ENCODE measurements at regions not wholly inside any gene's neighbourhood (a gene's known extent, or its start where the extent isn't known, plus 50 kb on each side); places are given as distances from the start of the nearest gene placed in this dataset.

DNA sequence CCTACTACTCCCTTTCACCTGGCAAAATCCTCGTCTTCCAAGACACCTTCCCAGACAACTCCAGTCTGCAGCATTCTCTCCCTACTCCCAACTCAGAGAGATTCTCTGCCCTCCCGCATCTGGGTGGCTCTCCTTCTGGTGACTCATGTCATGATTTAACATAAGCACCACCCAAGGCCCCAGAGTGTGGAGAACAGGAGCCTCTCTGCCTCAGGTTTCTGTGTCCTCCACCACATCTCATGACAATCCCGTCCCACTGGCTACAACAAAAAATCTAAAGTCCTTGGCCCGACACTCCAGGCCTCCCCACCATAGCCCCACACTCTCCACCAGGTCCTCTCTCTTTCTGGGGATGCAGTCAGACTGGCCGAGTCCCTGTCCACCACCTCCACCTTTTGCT is 197.1 kb downstream of the BCL11A start:
- Histone ChIP-seq H3K36me3 (no peaks in the 10 kb centered on the region), H3K9me3 (no peaks in the 10 kb centered on the region), H3K27ac (peak overlapping the region in 2 of 4 donors; percentile 52 to 84), H3K4me3 (no peak overlapping the region), H3K4me1 (peaks cover 0 to 8% (median 2%) of the 10 kb centered on the region in 4 donors), H3K27me3 (no peaks in the 10 kb centered on the region)
- no peak for DNase-seq
- TF ChIP-seq, protein P1, sequence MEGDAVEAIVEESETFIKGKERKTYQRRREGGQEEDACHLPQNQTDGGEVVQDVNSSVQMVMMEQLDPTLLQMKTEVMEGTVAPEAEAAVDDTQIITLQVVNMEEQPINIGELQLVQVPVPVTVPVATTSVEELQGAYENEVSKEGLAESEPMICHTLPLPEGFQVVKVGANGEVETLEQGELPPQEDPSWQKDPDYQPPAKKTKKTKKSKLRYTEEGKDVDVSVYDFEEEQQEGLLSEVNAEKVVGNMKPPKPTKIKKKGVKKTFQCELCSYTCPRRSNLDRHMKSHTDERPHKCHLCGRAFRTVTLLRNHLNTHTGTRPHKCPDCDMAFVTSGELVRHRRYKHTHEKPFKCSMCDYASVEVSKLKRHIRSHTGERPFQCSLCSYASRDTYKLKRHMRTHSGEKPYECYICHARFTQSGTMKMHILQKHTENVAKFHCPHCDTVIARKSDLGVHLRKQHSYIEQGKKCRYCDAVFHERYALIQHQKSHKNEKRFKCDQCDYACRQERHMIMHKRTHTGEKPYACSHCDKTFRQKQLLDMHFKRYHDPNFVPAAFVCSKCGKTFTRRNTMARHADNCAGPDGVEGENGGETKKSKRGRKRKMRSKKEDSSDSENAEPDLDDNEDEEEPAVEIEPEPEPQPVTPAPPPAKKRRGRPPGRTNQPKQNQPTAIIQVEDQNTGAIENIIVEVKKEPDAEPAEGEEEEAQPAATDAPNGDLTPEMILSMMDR (IDR thresholded peaks at IDR 0.05), result no peak
- no peak for TF ChIP-seq POLR2A (IDR thresholded peaks at IDR 0.05)

DNA sequence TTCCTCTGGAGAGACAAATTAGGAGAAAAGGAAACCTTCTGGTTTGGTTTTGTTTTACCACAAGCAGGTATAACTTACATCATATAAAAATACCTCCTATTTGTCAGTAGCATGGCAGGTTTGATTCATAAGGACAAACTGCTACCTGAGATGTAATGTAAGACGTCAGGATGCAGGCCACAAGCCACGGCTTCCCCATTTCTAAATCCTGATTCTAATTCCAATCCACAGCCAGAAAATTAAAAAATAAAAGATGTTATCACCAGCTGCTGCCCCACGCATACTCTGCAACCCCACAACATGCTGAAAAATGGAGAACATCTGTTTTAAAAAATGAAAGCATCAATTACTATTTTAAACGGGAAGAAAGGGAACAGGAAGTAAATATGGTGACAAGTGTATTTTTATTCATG is 197.6 kb downstream of the BCL11A start:
- H3K36me3 ChIP-seq, result no peaks in the 10 kb centered on the region
- peaks cover 0 to 12% (median 4%) of the 10 kb centered on the region in 4 donors for H3K4me1 ChIP-seq
- H3K9me3 ChIP-seq, result no peaks in the 10 kb centered on the region
- H3K27ac ChIP-seq, result peak overlapping the region in 2 of 4 donors; percentile 52 to 84
- no peaks in the 10 kb centered on the region for H3K27me3 ChIP-seq
- DNase-seq, result peak in 1 of 3 donors; percentile 66
- H3K4me3 ChIP-seq, result no peak overlapping the region
- no peak for TF ChIP-seq POLR2A (IDR thresholded peaks at IDR 0.05)
- TF ChIP-seq, protein P1 (IDR thresholded peaks at IDR 0.05), result no peak

DNA sequence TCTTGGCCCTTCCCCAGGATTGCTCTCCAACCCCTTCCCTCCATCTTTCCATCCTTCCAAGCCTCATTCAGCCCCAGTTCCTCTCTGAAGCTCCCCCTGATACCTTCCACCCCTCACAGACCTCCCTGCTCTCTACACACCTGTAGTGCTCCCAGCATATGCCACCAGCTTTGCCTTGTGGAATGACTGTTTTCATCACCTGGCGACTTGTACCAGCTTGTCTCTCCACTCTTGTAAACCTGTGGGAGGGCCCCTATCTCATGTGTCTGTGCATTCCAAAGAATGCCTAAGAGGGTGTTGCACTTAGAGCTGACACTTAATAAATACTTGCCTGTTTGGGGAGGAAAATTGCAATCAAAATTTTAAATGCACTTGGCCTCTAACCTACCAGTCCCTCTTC is 198.7 kb downstream of the BCL11A start:
- no peaks in the 10 kb centered on the region for H3K36me3 ChIP-seq
- H3K27me3 ChIP-seq, result no peaks in the 10 kb centered on the region
- H3K9me3 ChIP-seq, result no peaks in the 10 kb centered on the region
- no peak for TF ChIP-seq POLR2A (IDR thresholded peaks at IDR 0.05)
- TF ChIP-seq, protein P1 (IDR thresholded peaks at IDR 0.05), result no peak
- H3K4me3 ChIP-seq, result no peak overlapping the region
- peaks cover 0 to 12% (median 5%) of the 10 kb centered on the region in 4 donors for H3K4me1 ChIP-seq
- DNase-seq, result no peak
- H3K27ac ChIP-seq, result peak overlapping the region in 2 of 4 donors; percentile 52 to 84

DNA sequence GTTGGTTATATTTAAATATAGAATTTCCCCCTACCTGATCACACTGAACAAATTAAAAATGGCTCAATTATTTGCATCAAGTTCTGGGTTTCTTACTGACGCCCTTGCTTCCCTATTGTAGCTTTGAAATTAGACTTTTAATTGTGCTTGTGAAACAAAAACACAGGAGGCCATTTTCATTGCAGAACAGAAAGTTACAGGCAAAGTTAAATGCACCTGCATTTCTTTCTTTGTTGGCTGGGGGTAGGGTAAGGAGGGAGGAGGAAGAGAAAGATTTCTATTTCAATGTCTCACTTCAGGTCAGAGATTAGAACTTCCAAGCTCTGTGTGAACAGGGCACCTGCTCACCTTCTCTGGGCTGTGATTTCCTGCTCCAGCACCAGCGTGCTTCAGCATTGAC is 199.6 kb downstream of the BCL11A start:
- DNase-seq, result no peak
- Histone ChIP-seq H3K36me3 (no peaks in the 10 kb centered on the region), H3K27me3 (no peaks in the 10 kb centered on the region), H3K4me1 (peaks cover 0 to 12% (median 5%) of the 10 kb centered on the region in 4 donors), H3K27ac (peak overlapping the region in 2 of 4 donors; percentile 80 to 84), H3K9me3 (no peaks in the 10 kb centered on the region), H3K4me3 (no peak overlapping the region)
- TF ChIP-seq POLR2A (IDR thresholded peaks at IDR 0.05), result no peak
- TF ChIP-seq, protein P1 (IDR thresholded peaks at IDR 0.05), result no peak

DNA sequence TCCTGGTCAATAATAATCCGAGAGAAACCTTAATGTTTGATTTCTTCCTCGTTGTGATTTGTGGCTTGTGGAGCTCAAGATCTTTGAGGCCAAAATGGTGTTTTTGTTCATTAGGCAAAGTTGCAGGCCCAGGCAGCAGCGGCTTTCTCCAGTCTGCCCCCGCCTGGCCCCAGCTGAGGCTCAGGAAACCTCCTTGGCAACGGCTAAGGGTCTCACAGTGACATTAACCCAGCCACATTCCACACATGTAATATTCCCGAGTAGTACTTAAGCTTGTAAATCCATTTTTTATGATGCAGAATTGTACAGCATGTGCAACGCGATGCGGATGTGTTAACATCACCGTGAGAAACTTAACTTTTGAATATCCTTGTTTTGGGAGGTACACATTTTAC is 200.1 kb downstream of the BCL11A start:
- DNase-seq, result peak in 1 of 3 donors; percentile 37
- no peak overlapping the region for H3K4me3 ChIP-seq
- H3K27ac ChIP-seq, result peak overlapping the region in 3 of 4 donors; percentile 39 to 84 (median 80)
- H3K9me3 ChIP-seq, result no peaks in the 10 kb centered on the region
- no peak for TF ChIP-seq POLR2A (IDR thresholded peaks at IDR 0.05)
- H3K27me3 ChIP-seq, result no peaks in the 10 kb centered on the region
- H3K36me3 ChIP-seq, result no peaks in the 10 kb centered on the region
- H3K4me1 ChIP-seq, result peaks cover 0 to 12% (median 5%) of the 10 kb centered on the region in 4 donors

DNA sequence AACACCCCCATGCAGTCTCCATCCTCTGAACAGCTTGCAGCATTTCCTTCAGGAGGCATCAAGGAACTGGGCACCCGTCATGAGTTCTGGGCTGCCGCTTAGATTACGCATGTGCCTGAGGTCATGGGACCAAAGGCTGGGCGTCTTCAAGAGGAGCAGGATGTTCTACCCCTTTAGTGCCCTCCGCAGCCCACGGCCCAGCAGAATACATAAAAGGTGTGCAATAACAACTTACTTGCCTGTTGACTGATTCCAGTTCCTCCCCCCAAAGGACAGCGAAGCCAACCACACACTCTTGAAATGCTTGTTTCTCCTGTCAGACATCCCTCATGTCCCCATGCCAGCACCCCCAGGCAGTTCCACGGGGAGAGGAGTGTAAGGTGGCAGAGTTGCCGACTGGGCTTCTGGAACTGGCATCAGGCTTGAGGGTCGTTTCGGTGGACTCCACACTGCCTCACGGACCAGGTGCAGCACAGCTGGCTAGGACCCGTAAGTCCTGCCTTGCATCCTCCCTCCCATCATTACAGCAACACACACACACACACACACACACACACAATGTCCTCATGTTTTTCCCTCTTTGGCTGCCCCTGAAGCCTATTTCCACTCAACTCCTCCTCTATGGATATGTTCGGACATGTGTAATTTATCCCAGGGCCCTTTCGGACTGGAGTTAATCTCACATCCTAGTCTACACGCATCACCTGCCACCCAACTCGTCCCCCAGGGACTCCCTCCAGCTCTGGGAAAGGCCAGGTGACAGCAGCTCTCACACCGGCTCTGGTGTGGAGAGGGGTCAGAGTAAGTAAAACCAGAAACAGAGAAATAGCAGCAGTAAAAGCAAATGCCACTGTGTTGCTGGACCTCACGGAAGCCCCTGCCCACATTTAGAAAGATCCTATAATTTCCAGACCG is 200.7 kb downstream of the BCL11A start:
- peak in 2 of 3 donors; percentile 86 to 91 for DNase-seq
- H3K9me3 ChIP-seq, result no peaks in the 10 kb centered on the region
- H3K27me3 ChIP-seq, result no peaks in the 10 kb centered on the region
- TF ChIP-seq, protein P1 (IDR thresholded peaks at IDR 0.05), result no peak
- TF ChIP-seq POLR2A (IDR thresholded peaks at IDR 0.05), result no peak
- H3K4me3 ChIP-seq, result no peak overlapping the region
- H3K4me1 ChIP-seq, result peaks cover 0 to 12% (median 5%) of the 10 kb centered on the region in 4 donors
- no peaks in the 10 kb centered on the region for H3K36me3 ChIP-seq
- H3K27ac ChIP-seq, result peak overlapping the region in 3 of 4 donors; percentile 39 to 84 (median 80)

All from Peyer's patch (tissue), 4 donors.